GM13977 (cell line): ENCODE measurements at regions not wholly inside any gene's neighbourhood (a gene's known extent, or its start where the extent isn't known, plus 50 kb on each side); places are given as distances from the start of the nearest gene placed in this dataset.
"Not testable (repeated sequence)": the region's sequence is repeated elsewhere in the genome, so short reads cannot be mapped to it uniquely, and the experiment has no call there.

Experiments
- DNase-seq: peaks from one replicate; pipeline ENCODE4 v3.0.0; 2012; ENCODE audit warnings: low spot score
- CTCF ChIP-seq: IDR thresholded peaks from 2 replicates; pipeline ENCODE4 v1.5.1; 2012; ENCODE audit warnings: mild to moderate bottlenecking, control low read depth; ENCODE audit not compliant: insufficient read depth; ENCODE audit errors: extremely low read depth, missing control alignments
- in situ Hi-C: fragments of 300-500 bp; cut with MboI; formaldehyde crosslinking; loops from one replicate; pipeline ENCODE4 v1.12.0; 2022; ENCODE audit warnings: low sequenced_read_pairs, low pct_unique_long_range_greater_than_20kb, mixed read lengths, inconsistent platforms; ENCODE audit not compliant: unreplicated experiment

- no peak for TF ChIP-seq CTCF
- in situ Hi-C loops: no loop called here
- no peak for DNase-seq
Measured at GRCh38 chr4:159706704-159707103, 603.8 kb downstream of the RAPGEF2 start.

- in situ Hi-C loops, DNase-seq: not testable (repeated sequence)
Measured at GRCh38 chr4:159715180-159715579, 612.3 kb downstream of the RAPGEF2 start.

- no peak for DNase-seq
- no peak for TF ChIP-seq CTCF
- in situ Hi-C loops: no loop called here
Measured at GRCh38 chr4:159719531-159719930, 616.7 kb downstream of the RAPGEF2 start.

- in situ Hi-C loops: no loop called here
- TF ChIP-seq CTCF: no peak
- DNase-seq: no peak
Measured at GRCh38 chr4:159722052-159722451, 619.2 kb downstream of the RAPGEF2 start.

GRCh38 chr4:159722918-159723317 is 620.0 kb downstream of the RAPGEF2 start:
- no peak for TF ChIP-seq CTCF
- in situ Hi-C loops: no loop called here
- DNase-seq: no peak

- in situ Hi-C loops: no loop called here
- TF ChIP-seq CTCF: no peak
- DNase-seq: no peak
Measured at GRCh38 chr4:159723341-159724048, 620.6 kb downstream of the RAPGEF2 start.

GRCh38 chr4:159725571-159725970 is 622.7 kb downstream of the RAPGEF2 start:
- in situ Hi-C loops: no loop called here
- TF ChIP-seq CTCF: no peak
- no peak for DNase-seq
